HepG2 (cell line): ENCODE measurements at regions not wholly inside any gene's neighbourhood (a gene's known extent, or its start where the extent isn't known, plus 50 kb on each side); places are given as distances from the start of the nearest gene placed in this dataset.

Experiments
- CREM ChIP-seq, 2 experiments: sonication (generic) in 1 of 2; formaldehyde crosslinking in 1 of 2; IDR thresholded peaks; 2 replicates each; pipeline versions ENCODE4 v1.4.0 to v1.6.1; 2016 to 2020; ENCODE audit warnings: antibody characterized with exemption in 1 of 2, mild to moderate bottlenecking in 1 of 2, missing genetic modification reagents in 1 of 2
- ETV6 ChIP-seq: sonication (generic); formaldehyde crosslinking; conservative IDR thresholded peaks from 2 replicates; pipeline ENCODE4 v1.4.0; 2020; ENCODE audit warnings: missing genetic modification reagents
- FOXJ3 ChIP-seq: sonication (generic); formaldehyde crosslinking; IDR thresholded peaks from 2 replicates; pipeline ENCODE4 v1.4.0; 2020; ENCODE audit warnings: missing genetic modification reagents, mild to moderate bottlenecking, borderline replicate concordance
- GLI4 ChIP-seq: sonication (generic); formaldehyde crosslinking; IDR thresholded peaks from 2 replicates; pipeline ENCODE4 v1.5.1; 2020; ENCODE audit warnings: missing genetic modification reagents, mild to moderate bottlenecking, moderate library complexity, borderline replicate concordance
- HNF4G ChIP-seq, 2 experiments: sonication (generic) in 1 of 2; formaldehyde crosslinking in 1 of 2; IDR thresholded peaks; 2 replicates each; pipeline versions ENCODE4 v1.4.0 to v1.6.1; 2011 to 2020; ENCODE audit warnings: borderline replicate concordance in 2 of 2, low read depth in 2 of 2, mild to moderate bottlenecking in 2 of 2, low read length in 1 of 2, missing genetic modification reagents in 1 of 2, moderate library complexity in 1 of 2
- HOXA3 ChIP-seq: sonication (generic); formaldehyde crosslinking; IDR thresholded peaks from 2 replicates; pipeline ENCODE4 v1.5.0; 2020; ENCODE audit warnings: missing genetic modification reagents
- MED1 ChIP-seq: sonication (generic); formaldehyde crosslinking; IDR thresholded peaks from 2 replicates; pipeline ENCODE4 v1.4.0; 2020; ENCODE audit warnings: missing genetic modification reagents
- MTA1 ChIP-seq: sonication (generic); formaldehyde crosslinking; IDR thresholded peaks from 2 replicates; pipeline ENCODE4 v1.4.0; 2020; ENCODE audit warnings: missing genetic modification reagents, mild to moderate bottlenecking, borderline replicate concordance
- NR2F1 ChIP-seq, 2 experiments: fragments of 450-650 bp in 1 of 2; formaldehyde crosslinking in 1 of 2; IDR thresholded peaks; 2 replicates each; pipeline versions ENCODE4 v1.5.0 to v1.6.1; 2016 to 2020; ENCODE audit warnings: mild to moderate bottlenecking in 1 of 2, missing compliant biosample characterization in 1 of 2, missing genetic modification reagents in 1 of 2, moderate library complexity in 1 of 2
- SKI ChIP-seq: fragments of 450-650 bp; IDR thresholded peaks from one replicate; pipeline ENCODE4 v1.6.1; 2018; ENCODE audit warnings: mild to moderate bottlenecking; ENCODE audit not compliant: partially characterized antibody
- ZNF260 ChIP-seq: sonication (generic); formaldehyde crosslinking; IDR thresholded peaks from 2 replicates; pipeline ENCODE4 v1.4.0; 2020; ENCODE audit warnings: missing genetic modification reagents, low read depth, mild to moderate bottlenecking, borderline replicate concordance
- ZNF343 ChIP-seq: sonication (generic); formaldehyde crosslinking; IDR thresholded peaks from 2 replicates; pipeline ENCODE4 v1.4.0; 2020; ENCODE audit warnings: mild to moderate bottlenecking, missing genetic modification reagents
- ZNF383 ChIP-seq: sonication (generic); formaldehyde crosslinking; IDR thresholded peaks from 2 replicates; pipeline ENCODE4 v1.4.0; 2020; ENCODE audit warnings: missing genetic modification reagents, mild to moderate bottlenecking, borderline replicate concordance
- ZNF501 ChIP-seq: sonication (generic); formaldehyde crosslinking; IDR thresholded peaks from 2 replicates; pipeline ENCODE4 v1.5.1; 2020; ENCODE audit warnings: mild to moderate bottlenecking, moderate library complexity, missing genetic modification reagents
- ZNF75D ChIP-seq: sonication (generic); formaldehyde crosslinking; IDR thresholded peaks from 2 replicates; pipeline ENCODE4 v1.8.1; 2023; ENCODE audit warnings: missing genetic modification reagents, mild to moderate bottlenecking, borderline replicate concordance
- TF ChIP-seq, protein P1 (sequence below): sonication (generic); formaldehyde crosslinking; IDR thresholded peaks from 2 replicates; pipeline ENCODE4 v1.5.1; 2020; ENCODE audit warnings: mild to moderate bottlenecking, missing genetic modification reagents, moderate library complexity
- TF ChIP-seq, protein P2 (sequence below): sonication (generic); formaldehyde crosslinking; conservative IDR thresholded peaks from 2 replicates; pipeline ENCODE4 v1.8.0; 2022; ENCODE audit warnings: low read depth, missing genetic modification reagents
- TF ChIP-seq, protein P3 (sequence below): sonication (generic); formaldehyde crosslinking; IDR thresholded peaks from 2 replicates; pipeline ENCODE4 v1.5.0; 2020; ENCODE audit warnings: mild to moderate bottlenecking, missing genetic modification reagents
- TF ChIP-seq, protein P4 (sequence below): IDR thresholded peaks from 2 replicates; pipeline ENCODE4 v1.6.1; 2012; ENCODE audit warnings: inconsistent platforms

DNA sequence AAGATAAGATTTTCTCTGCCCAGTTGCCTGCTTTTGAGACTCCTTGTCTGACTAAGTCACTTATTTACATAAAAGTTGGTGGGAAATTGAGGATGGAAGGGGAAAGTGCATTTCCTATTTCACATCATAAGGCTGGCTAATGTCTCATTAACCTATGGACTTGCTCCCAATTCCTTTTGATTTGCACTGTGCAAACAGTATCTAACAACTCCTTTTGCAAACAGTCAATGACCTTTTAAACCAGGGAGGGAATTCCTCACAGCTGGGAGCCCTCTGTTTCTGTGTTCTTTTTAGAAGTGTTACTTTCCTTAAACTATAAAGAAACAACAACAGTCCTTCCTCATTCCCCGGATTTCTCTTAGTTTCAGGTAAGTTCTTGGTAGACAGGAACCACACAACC, 272.8 kb downstream of the RND3 start (continued):
- TF ChIP-seq, protein P1, sequence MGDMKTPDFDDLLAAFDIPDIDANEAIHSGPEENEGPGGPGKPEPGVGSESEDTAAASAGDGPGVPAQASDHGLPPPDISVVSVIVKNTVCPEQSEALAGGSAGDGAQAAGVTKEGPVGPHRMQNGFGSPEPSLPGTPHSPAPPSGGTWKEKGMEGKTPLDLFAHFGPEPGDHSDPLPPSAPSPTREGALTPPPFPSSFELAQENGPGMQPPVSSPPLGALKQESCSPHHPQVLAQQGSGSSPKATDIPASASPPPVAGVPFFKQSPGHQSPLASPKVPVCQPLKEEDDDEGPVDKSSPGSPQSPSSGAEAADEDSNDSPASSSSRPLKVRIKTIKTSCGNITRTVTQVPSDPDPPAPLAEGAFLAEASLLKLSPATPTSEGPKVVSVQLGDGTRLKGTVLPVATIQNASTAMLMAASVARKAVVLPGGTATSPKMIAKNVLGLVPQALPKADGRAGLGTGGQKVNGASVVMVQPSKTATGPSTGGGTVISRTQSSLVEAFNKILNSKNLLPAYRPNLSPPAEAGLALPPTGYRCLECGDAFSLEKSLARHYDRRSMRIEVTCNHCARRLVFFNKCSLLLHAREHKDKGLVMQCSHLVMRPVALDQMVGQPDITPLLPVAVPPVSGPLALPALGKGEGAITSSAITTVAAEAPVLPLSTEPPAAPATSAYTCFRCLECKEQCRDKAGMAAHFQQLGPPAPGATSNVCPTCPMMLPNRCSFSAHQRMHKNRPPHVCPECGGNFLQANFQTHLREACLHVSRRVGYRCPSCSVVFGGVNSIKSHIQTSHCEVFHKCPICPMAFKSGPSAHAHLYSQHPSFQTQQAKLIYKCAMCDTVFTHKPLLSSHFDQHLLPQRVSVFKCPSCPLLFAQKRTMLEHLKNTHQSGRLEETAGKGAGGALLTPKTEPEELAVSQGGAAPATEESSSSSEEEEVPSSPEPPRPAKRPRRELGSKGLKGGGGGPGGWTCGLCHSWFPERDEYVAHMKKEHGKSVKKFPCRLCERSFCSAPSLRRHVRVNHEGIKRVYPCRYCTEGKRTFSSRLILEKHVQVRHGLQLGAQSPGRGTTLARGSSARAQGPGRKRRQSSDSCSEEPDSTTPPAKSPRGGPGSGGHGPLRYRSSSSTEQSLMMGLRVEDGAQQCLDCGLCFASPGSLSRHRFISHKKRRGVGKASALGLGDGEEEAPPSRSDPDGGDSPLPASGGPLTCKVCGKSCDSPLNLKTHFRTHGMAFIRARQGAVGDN (CRISPR knock-in tag), result no peak
- no peak for TF ChIP-seq ZNF501 (CRISPR knock-in tag)
- TF ChIP-seq ZNF343 (CRISPR knock-in tag), result no peak
- TF ChIP-seq ZNF260 (CRISPR knock-in tag), result no peak
- peak; percentile 72 for TF ChIP-seq HNF4G (IDR thresholded peaks at IDR 0.05; ENCODE audit: borderline replicate concordance, low read depth, low read length)
- no peak for TF ChIP-seq HNF4G (CRISPR knock-in tag; IDR thresholded peaks at IDR 0.05; ENCODE audit: borderline replicate concordance, low read depth)
- TF ChIP-seq, protein P2, sequence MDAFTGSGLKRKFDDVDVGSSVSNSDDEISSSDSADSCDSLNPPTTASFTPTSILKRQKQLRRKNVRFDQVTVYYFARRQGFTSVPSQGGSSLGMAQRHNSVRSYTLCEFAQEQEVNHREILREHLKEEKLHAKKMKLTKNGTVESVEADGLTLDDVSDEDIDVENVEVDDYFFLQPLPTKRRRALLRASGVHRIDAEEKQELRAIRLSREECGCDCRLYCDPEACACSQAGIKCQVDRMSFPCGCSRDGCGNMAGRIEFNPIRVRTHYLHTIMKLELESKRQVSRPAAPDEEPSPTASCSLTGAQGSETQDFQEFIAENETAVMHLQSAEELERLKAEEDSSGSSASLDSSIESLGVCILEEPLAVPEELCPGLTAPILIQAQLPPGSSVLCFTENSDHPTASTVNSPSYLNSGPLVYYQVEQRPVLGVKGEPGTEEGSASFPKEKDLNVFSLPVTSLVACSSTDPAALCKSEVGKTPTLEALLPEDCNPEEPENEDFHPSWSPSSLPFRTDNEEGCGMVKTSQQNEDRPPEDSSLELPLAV (CRISPR knock-in tag), result no peak
- TF ChIP-seq MTA1, result no peak
- no peak for TF ChIP-seq HOXA3 (CRISPR knock-in tag)
- TF ChIP-seq ZNF383 (CRISPR knock-in tag), result no peak
- TF ChIP-seq, protein P3, sequence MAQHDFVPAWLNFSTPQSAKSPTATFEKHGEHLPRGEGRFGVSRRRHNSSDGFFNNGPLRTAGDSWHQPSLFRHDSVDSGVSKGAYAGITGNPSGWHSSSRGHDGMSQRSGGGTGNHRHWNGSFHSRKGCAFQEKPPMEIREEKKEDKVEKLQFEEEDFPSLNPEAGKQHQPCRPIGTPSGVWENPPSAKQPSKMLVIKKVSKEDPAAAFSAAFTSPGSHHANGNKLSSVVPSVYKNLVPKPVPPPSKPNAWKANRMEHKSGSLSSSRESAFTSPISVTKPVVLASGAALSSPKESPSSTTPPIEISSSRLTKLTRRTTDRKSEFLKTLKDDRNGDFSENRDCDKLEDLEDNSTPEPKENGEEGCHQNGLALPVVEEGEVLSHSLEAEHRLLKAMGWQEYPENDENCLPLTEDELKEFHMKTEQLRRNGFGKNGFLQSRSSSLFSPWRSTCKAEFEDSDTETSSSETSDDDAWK (CRISPR knock-in tag), result no peak
- TF ChIP-seq GLI4 (CRISPR knock-in tag), result no peak
- TF ChIP-seq FOXJ3 (CRISPR knock-in tag), result no peak
- TF ChIP-seq NR2F1 (CRISPR knock-in tag; IDR thresholded peaks at IDR 0.05), result peak in 1 of 2 experiments; percentile 84; a peak in 2 of 4 replicates
- TF ChIP-seq, protein P4, sequence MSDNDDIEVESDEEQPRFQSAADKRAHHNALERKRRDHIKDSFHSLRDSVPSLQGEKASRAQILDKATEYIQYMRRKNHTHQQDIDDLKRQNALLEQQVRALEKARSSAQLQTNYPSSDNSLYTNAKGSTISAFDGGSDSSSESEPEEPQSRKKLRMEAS, result no peak
- no peak for TF ChIP-seq ETV6
- peak; percentile 15; the same call in 1 of the 2 replicates for TF ChIP-seq CREM (IDR thresholded peaks at IDR 0.05)
- TF ChIP-seq CREM (CRISPR knock-in tag; IDR thresholded peaks at IDR 0.05), result no peak
- TF ChIP-seq SKI, result peak; percentile 27
- 0 out of 2 replicates have a peak, but pooled peaks have one; percentile 16 for TF ChIP-seq MED1 (CRISPR knock-in tag)
- TF ChIP-seq ZNF75D (CRISPR knock-in tag), result no peak
